ENCODE measurements at regions not wholly inside any gene's neighbourhood (a gene's known extent, or its start where the extent isn't known, plus 50 kb on each side); places are given as distances from the start of the nearest gene placed in this dataset.
A peak's percentile ranks its signal among the peaks of the same experiment; 100 is the strongest.

GRCh38 chr13:52975969-52976368 lies 52.6 kb upstream of the OLFM4 start:
- DNase-seq (ENCODE audit: low read depth in 1 of 2, low spot score in 1 of 2): no peak

GRCh38 chr13:52975161-52975560 lies 53.5 kb upstream of the OLFM4 start:
- DNase-seq (ENCODE audit: low read depth in 1 of 2, low spot score in 1 of 2): no peak

GRCh38 chr13:52974711-52975110 lies 53.9 kb upstream of the OLFM4 start:
- DNase-seq (ENCODE audit: low read depth in 1 of 2, low spot score in 1 of 2): no peak

- no peak for DNase-seq (ENCODE audit: low read depth in 1 of 2, low spot score in 1 of 2)
Observed at GRCh38 chr13:52969373-52969772, 59.2 kb upstream of the OLFM4 start.

- peak; percentile 17 to 42 for DNase-seq (ENCODE audit: low read depth in 1 of 2, low spot score in 1 of 2)
Observed at GRCh38 chr13:52968074-52968700, 60.4 kb upstream of the OLFM4 start.

GRCh38 chr13:52961987-52962386 lies 66.6 kb upstream of the OLFM4 start:
- DNase-seq (ENCODE audit: low read depth in 1 of 2, low spot score in 1 of 2): no peak

GRCh38 chr13:52961256-52961910 lies 67.2 kb upstream of the OLFM4 start:
- DNase-seq (ENCODE audit: low read depth in 1 of 2, low spot score in 1 of 2): no peak

GRCh38 chr13:52955472-52955874 lies 73.1 kb upstream of the OLFM4 start:
- DNase-seq (ENCODE audit: low read depth in 1 of 2, low spot score in 1 of 2): no peak

GRCh38 chr13:52954838-52955237 lies 73.8 kb upstream of the OLFM4 start:
- DNase-seq (ENCODE audit: low read depth in 1 of 2, low spot score in 1 of 2): no peak

- no peak for DNase-seq (ENCODE audit: low read depth in 1 of 2, low spot score in 1 of 2)
Observed at GRCh38 chr13:52950436-52950956, 78.1 kb upstream of the OLFM4 start.

- no peak for DNase-seq (ENCODE audit: low read depth in 1 of 2, low spot score in 1 of 2)
Observed at GRCh38 chr13:52949742-52950141, 78.9 kb upstream of the OLFM4 start.

GRCh38 chr13:52949044-52949443 lies 79.6 kb upstream of the OLFM4 start:
- no peak for DNase-seq (ENCODE audit: low read depth in 1 of 2, low spot score in 1 of 2)

GRCh38 chr13:52947921-52948373 lies 80.7 kb upstream of the OLFM4 start:
- no peak for DNase-seq (ENCODE audit: low read depth in 1 of 2, low spot score in 1 of 2)

- DNase-seq (ENCODE audit: low read depth in 1 of 2, low spot score in 1 of 2): no peak
Observed at GRCh38 chr13:52945348-52945747, 83.3 kb upstream of the OLFM4 start.

GRCh38 chr13:52944697-52945096 lies 83.9 kb upstream of the OLFM4 start:
- no peak for DNase-seq (ENCODE audit: low read depth in 1 of 2, low spot score in 1 of 2)

GRCh38 chr13:52938065-52938464 lies 89.6 kb upstream of the PCDH8 start:
- no peak for DNase-seq (ENCODE audit: low read depth in 1 of 2, low spot score in 1 of 2)

- DNase-seq (ENCODE audit: low read depth in 1 of 2, low spot score in 1 of 2): no peak
Observed at GRCh38 chr13:52936806-52937205, 88.4 kb upstream of the PCDH8 start.

GRCh38 chr13:52934258-52934657 lies 85.8 kb upstream of the PCDH8 start:
- DNase-seq (ENCODE audit: low read depth in 1 of 2, low spot score in 1 of 2): no peak

GRCh38 chr13:52933547-52934210 lies 85.2 kb upstream of the PCDH8 start:
- no peak for DNase-seq (ENCODE audit: low read depth in 1 of 2, low spot score in 1 of 2)

- no peak for DNase-seq (ENCODE audit: low read depth in 1 of 2, low spot score in 1 of 2)
Observed at GRCh38 chr13:52933099-52933498, 84.7 kb upstream of the PCDH8 start.

- no peak for DNase-seq (ENCODE audit: low read depth in 1 of 2, low spot score in 1 of 2)
Observed at GRCh38 chr13:52932649-52933048, 84.2 kb upstream of the PCDH8 start.
